ENCODE measurements at regions not wholly inside any gene's neighbourhood (a gene's known extent, or its start where the extent isn't known, plus 50 kb on each side); places are given as distances from the start of the nearest gene placed in this dataset.

- H4K20me1 ChIP-seq (ENCODE audit: control insufficient read depth, extremely low read depth, insufficient read depth, low read length): no peaks in the 10 kb centered on the region
- dilution Hi-C loops (cut with MboI; ENCODE audit: extremely low pct_ligation_motif_present, low sequenced_read_pairs): no loop called here
- no peaks in the 10 kb centered on the region for H3K36me3 ChIP-seq (ENCODE audit: control insufficient read depth in 2 of 2, extremely low read depth in 1 of 2, insufficient read depth in 2 of 2, low read length in 2 of 2)
- H3K4me2 ChIP-seq (ENCODE audit: control insufficient read depth, extremely low read depth, insufficient read depth, low read depth, low read length): no peak overlapping the region
- no peak overlapping the region for H3K4me3 ChIP-seq (ENCODE audit: control insufficient read depth in 2 of 3, extremely low read depth in 1 of 3, insufficient read depth in 2 of 3, low read depth in 1 of 3, low read length in 3 of 3)
- H3K9me3 ChIP-seq (ENCODE audit: control insufficient read depth, low read depth, low read length): no peaks in the 10 kb centered on the region
- H3K79me2 ChIP-seq (ENCODE audit: control insufficient read depth, insufficient read depth, low read length): no peaks in the 10 kb centered on the region
- no peak for DNase-seq (ENCODE audit: low read depth, low spot score)
- no peak for TF ChIP-seq CTCF (optimal IDR thresholded peaks at IDR 0.05 in 1 of 3, IDR thresholded peaks at IDR 0.05 in 1 of 3, conservative IDR thresholded peaks at IDR 0.05 in 1 of 3; ENCODE audit: extremely low read depth in 1 of 3, insufficient read depth in 2 of 3, low read length in 3 of 3)
- no peak for TF ChIP-seq EZH2 (IDR thresholded peaks at IDR 0.05; ENCODE audit: low read length)
- FAIRE-seq: no peak
- H3K9ac ChIP-seq (ENCODE audit: control insufficient read depth, extremely low read depth, insufficient read depth, low read length): no peak overlapping the region
- H2AFZ ChIP-seq (ENCODE audit: control insufficient read depth, low read length): no peak overlapping the region
- no peaks in the 10 kb centered on the region for H3K9me1 ChIP-seq (ENCODE audit: control insufficient read depth, extremely low read depth, insufficient read depth, low read length)
- H3K27ac ChIP-seq (ENCODE audit: control insufficient read depth, insufficient read depth, low read length): no peak overlapping the region
- no peaks in the 10 kb centered on the region for H3K4me1 ChIP-seq (ENCODE audit: control insufficient read depth, extremely low read depth, insufficient read depth, low read length)
- no peaks in the 10 kb centered on the region for H3K27me3 ChIP-seq (ENCODE audit: control insufficient read depth, extremely low read depth, insufficient read depth, low read length)
Measured at GRCh38 chr4:167406181-167406580, 171.9 kb upstream of the SPOCK3 start.

- Histone ChIP-seq H3K79me2 (ENCODE audit: control insufficient read depth, insufficient read depth, low read length) (no peaks in the 10 kb centered on the region), H4K20me1 (ENCODE audit: control insufficient read depth, extremely low read depth, insufficient read depth, low read length) (no peaks in the 10 kb centered on the region), H3K4me2 (ENCODE audit: control insufficient read depth, extremely low read depth, insufficient read depth, low read depth, low read length) (no peak overlapping the region), H2AFZ (ENCODE audit: control insufficient read depth, low read length) (no peak overlapping the region), H3K9me3 (ENCODE audit: control insufficient read depth, low read depth, low read length) (no peaks in the 10 kb centered on the region), H3K36me3 (ENCODE audit: control insufficient read depth in 2 of 2, extremely low read depth in 1 of 2, insufficient read depth in 2 of 2, low read length in 2 of 2) (no peaks in the 10 kb centered on the region), H3K27ac (ENCODE audit: control insufficient read depth, insufficient read depth, low read length) (no peak overlapping the region), H3K9ac (ENCODE audit: control insufficient read depth, extremely low read depth, insufficient read depth, low read length) (no peak overlapping the region), H3K9me1 (ENCODE audit: control insufficient read depth, extremely low read depth, insufficient read depth, low read length) (no peaks in the 10 kb centered on the region), H3K4me3 (ENCODE audit: control insufficient read depth in 2 of 3, extremely low read depth in 1 of 3, insufficient read depth in 2 of 3, low read depth in 1 of 3, low read length in 3 of 3) (no peak overlapping the region), H3K4me1 (ENCODE audit: control insufficient read depth, extremely low read depth, insufficient read depth, low read length) (no peaks in the 10 kb centered on the region), H3K27me3 (ENCODE audit: control insufficient read depth, extremely low read depth, insufficient read depth, low read length) (no peaks in the 10 kb centered on the region)
- FAIRE-seq (no peak), DNase-seq (ENCODE audit: low read depth, low spot score) (no peak)
- TF ChIP-seq CTCF (optimal IDR thresholded peaks at IDR 0.05 in 1 of 3, IDR thresholded peaks at IDR 0.05 in 1 of 3, conservative IDR thresholded peaks at IDR 0.05 in 1 of 3; ENCODE audit: extremely low read depth in 1 of 3, insufficient read depth in 2 of 3, low read length in 3 of 3): no peak
- no peak for TF ChIP-seq EZH2 (IDR thresholded peaks at IDR 0.05; ENCODE audit: low read length)
- dilution Hi-C loops (cut with MboI; ENCODE audit: extremely low pct_ligation_motif_present, low sequenced_read_pairs): no loop called here
Measured at GRCh38 chr4:167415461-167415860, 181.2 kb upstream of the SPOCK3 start.

Data from keratinocyte (primary cell).